Panc1 (cell line): ENCODE measurements at regions not wholly inside any gene's neighbourhood (a gene's known extent, or its start where the extent isn't known, plus 50 kb on each side); places are given as distances from the start of the nearest gene placed in this dataset.

Experiments
- ATAC-seq: fragments of 200-7000 bp; cut with Tn5 transposase; 2 replicates; pipeline ENCODE4 v1.9.1; 2020; ENCODE audit warnings: mild to moderate bottlenecking, moderate library complexity
- BruUV-seq: library from RNA; stranded (reverse); fragments of 400-500 nt; replicated peaks from 2 replicates; lab custom pipeline; 2021; lab: Mats Ljungman, UMichigan
- CTCF ChIA-PET: fragments of 300-600 bp; sonication (Branson Sonifier 250); formaldehyde crosslinking; loops from one replicate; lab custom pipeline; 2022; ENCODE audit warnings: antibody characterized with exemption; lab: Charles Lee
- POLR2A ChIA-PET: fragments of 300-600 bp; sonication (Branson Sonifier 250); formaldehyde crosslinking; loops from one replicate; lab custom pipeline; 2022; ENCODE audit warnings: antibody characterized with exemption; lab: Charles Lee
- DNase-seq: peaks from one replicate; pipeline ENCODE4 v3.0.0-alpha.2; 2010; ENCODE audit warnings: low read depth, low spot score
- H3K27ac ChIP-seq: 2 replicates; pipeline ENCODE4 v1.5.1; 2011; ENCODE audit warnings: mild to moderate bottlenecking, low read length, inconsistent platforms
- H3K27me3 ChIP-seq: fragments of 200-500 bp; sonication (Bioruptor generic); 2 replicates; pipeline ENCODE4 v1.6.0; 2014; ENCODE audit warnings: low read length, inconsistent platforms; ENCODE audit not compliant: control insufficient read depth, insufficient read depth
- H3K36me3 ChIP-seq: fragments of 200-500 bp; sonication (Bioruptor generic); 2 replicates; pipeline ENCODE4 v1.5.1; 2014; ENCODE audit warnings: inconsistent platforms, mild to moderate bottlenecking, low read length, moderate library complexity; ENCODE audit not compliant: control insufficient read depth, insufficient read depth
- H3K4me1 ChIP-seq: 2 replicates; pipeline ENCODE4 v1.5.1; 2011; ENCODE audit warnings: inconsistent platforms, mild to moderate bottlenecking, low read length, moderate library complexity; ENCODE audit not compliant: control insufficient read depth, insufficient read depth
- H3K4me3 ChIP-seq, 2 experiments: 2 replicates each; pipeline ENCODE4 v1.5.1; 2011 to 2012; ENCODE audit warnings: low read depth in 2 of 2, low read length in 2 of 2, mild to moderate bottlenecking in 2 of 2, inconsistent platforms in 1 of 2, moderate library complexity in 1 of 2
- H3K9me3 ChIP-seq: fragments of 200-500 bp; sonication (Bioruptor generic); 2 replicates; pipeline ENCODE4 v1.5.1; 2014; ENCODE audit warnings: low read depth, mild to moderate bottlenecking, inconsistent platforms, low read length, moderate library complexity; ENCODE audit not compliant: control insufficient read depth, insufficient read depth
- POLR2AphosphoS5 ChIP-seq: IDR thresholded peaks from 2 replicates; pipeline ENCODE4 v1.6.1; 2012; ENCODE audit warnings: mild to moderate bottlenecking, low read depth, low read length, moderate library complexity
- SIN3A ChIP-seq: IDR thresholded peaks from 2 replicates; pipeline ENCODE4 v1.6.1; 2012; ENCODE audit warnings: low read depth, mild to moderate bottlenecking, low read length, moderate library complexity, borderline replicate concordance; ENCODE audit not compliant: insufficient read depth
- TCF7L2 ChIP-seq: IDR thresholded peaks from 2 replicates; pipeline ENCODE4 v1.6.1; 2011; ENCODE audit warnings: mild to moderate bottlenecking, low read depth, low read length, inconsistent platforms
- in situ Hi-C: cut with HindIII; loops from 2 replicates; pipeline ENCODE4 v1.10.0; 2016; ENCODE audit warnings: low sequenced_read_pairs, low pct_unique_long_range_greater_than_20kb
- intact Hi-C: fragments of 100-400 bp; cut with micrococcal nuclease; formaldehyde crosslinking; loops from one replicate; pipeline ENCODE4 v1.10.0; 2022; ENCODE audit not compliant: unreplicated experiment
- TF ChIP-seq, protein P1 (sequence below): fragments of 450-650 bp; IDR thresholded peaks from 2 replicates; pipeline ENCODE4 v1.5.1; 2017; ENCODE audit warnings: mild to moderate bottlenecking
- TF ChIP-seq, protein P2 (sequence below), 2 experiments: IDR thresholded peaks; 2 replicates each; pipeline ENCODE4 v1.6.1; 2011 to 2012; ENCODE audit warnings: low read depth in 2 of 2, control low read depth in 1 of 2, low read length in 1 of 2, mild to moderate bottlenecking in 1 of 2, moderate library complexity in 1 of 2; ENCODE audit not compliant: insufficient read depth in 1 of 2

GRCh38 chr11:119788911-119789560 lies 60.0 kb upstream of the NECTIN1 start:
- no peaks in the 10 kb centered on the region for H3K9me3 ChIP-seq
- no TSS peak for BruUV-seq
- H3K36me3 ChIP-seq: no peaks in the 10 kb centered on the region
- peaks cover 10% of the 10 kb centered on the region for H3K4me1 ChIP-seq
- no peak for DNase-seq
- ATAC-seq: no peak
- no peak overlapping the region for H3K27ac ChIP-seq
- H3K27me3 ChIP-seq: no peaks in the 10 kb centered on the region
- TF ChIP-seq POLR2AphosphoS5 (no peak), TCF7L2 (no peak)
- TF ChIP-seq, protein P1, sequence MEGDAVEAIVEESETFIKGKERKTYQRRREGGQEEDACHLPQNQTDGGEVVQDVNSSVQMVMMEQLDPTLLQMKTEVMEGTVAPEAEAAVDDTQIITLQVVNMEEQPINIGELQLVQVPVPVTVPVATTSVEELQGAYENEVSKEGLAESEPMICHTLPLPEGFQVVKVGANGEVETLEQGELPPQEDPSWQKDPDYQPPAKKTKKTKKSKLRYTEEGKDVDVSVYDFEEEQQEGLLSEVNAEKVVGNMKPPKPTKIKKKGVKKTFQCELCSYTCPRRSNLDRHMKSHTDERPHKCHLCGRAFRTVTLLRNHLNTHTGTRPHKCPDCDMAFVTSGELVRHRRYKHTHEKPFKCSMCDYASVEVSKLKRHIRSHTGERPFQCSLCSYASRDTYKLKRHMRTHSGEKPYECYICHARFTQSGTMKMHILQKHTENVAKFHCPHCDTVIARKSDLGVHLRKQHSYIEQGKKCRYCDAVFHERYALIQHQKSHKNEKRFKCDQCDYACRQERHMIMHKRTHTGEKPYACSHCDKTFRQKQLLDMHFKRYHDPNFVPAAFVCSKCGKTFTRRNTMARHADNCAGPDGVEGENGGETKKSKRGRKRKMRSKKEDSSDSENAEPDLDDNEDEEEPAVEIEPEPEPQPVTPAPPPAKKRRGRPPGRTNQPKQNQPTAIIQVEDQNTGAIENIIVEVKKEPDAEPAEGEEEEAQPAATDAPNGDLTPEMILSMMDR: no peak
- TF ChIP-seq, protein P2, sequence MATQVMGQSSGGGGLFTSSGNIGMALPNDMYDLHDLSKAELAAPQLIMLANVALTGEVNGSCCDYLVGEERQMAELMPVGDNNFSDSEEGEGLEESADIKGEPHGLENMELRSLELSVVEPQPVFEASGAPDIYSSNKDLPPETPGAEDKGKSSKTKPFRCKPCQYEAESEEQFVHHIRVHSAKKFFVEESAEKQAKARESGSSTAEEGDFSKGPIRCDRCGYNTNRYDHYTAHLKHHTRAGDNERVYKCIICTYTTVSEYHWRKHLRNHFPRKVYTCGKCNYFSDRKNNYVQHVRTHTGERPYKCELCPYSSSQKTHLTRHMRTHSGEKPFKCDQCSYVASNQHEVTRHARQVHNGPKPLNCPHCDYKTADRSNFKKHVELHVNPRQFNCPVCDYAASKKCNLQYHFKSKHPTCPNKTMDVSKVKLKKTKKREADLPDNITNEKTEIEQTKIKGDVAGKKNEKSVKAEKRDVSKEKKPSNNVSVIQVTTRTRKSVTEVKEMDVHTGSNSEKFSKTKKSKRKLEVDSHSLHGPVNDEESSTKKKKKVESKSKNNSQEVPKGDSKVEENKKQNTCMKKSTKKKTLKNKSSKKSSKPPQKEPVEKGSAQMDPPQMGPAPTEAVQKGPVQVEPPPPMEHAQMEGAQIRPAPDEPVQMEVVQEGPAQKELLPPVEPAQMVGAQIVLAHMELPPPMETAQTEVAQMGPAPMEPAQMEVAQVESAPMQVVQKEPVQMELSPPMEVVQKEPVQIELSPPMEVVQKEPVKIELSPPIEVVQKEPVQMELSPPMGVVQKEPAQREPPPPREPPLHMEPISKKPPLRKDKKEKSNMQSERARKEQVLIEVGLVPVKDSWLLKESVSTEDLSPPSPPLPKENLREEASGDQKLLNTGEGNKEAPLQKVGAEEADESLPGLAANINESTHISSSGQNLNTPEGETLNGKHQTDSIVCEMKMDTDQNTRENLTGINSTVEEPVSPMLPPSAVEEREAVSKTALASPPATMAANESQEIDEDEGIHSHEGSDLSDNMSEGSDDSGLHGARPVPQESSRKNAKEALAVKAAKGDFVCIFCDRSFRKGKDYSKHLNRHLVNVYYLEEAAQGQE (IDR thresholded peaks at IDR 0.05; ENCODE audit: insufficient read depth in 1 of 2, low read depth in 2 of 2, low read length in 1 of 2): no peak
- CTCF ChIA-PET: no interaction called here
- in situ Hi-C loops (no loop called here), intact Hi-C loops (no loop called here)
- H3K4me3 ChIP-seq: no peak overlapping the region
- POLR2A ChIA-PET: no interaction called here

DNA sequence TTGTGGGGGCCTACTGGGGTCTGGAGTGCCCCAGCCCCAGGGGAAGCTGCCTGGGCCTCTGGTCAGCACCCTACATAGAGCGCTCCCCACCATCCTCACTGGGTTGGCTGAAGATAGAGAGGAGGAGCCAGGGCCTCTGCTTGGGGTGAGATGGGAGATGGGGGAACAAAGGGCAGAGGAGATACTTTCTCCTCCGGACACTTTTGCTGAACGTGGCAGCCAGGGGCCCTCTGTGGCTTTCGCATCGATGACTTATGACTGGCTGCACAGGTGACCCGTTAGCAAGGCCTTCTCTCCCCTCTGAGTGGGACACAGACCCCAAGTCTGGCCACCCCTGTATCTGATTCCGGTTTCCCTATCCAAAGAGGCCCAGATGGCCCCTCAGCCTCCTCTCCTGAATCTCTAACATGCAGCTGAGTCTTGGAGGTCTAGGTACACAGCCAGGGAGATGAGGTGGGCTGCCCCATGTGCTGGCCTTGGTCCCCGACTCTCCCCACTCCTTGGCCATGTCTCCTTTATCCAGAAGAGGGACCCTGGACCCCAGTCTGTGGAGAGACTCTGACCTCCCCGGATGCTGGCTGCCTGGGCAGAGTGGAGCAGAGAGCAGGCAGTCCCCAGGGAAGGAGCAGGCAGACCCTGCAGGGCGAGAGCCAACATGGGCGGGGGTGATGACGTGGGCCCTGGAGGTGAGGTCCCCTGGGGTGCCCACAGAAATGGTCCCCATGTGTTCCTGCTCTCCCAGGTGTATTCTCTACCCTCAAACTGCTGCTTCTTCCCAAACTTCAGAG lies 59.3 kb upstream of the NECTIN1 start:
- no peak for ATAC-seq
- Histone ChIP-seq H3K4me3 (no peak overlapping the region), H3K27me3 (no peaks in the 10 kb centered on the region), H3K27ac (no peak overlapping the region), H3K9me3 (no peaks in the 10 kb centered on the region), H3K36me3 (no peaks in the 10 kb centered on the region), H3K4me1 (peaks cover 10% of the 10 kb centered on the region)
- POLR2A ChIA-PET: no interaction called here
- TF ChIP-seq, protein P1: no peak
- TF ChIP-seq, protein P2 (IDR thresholded peaks at IDR 0.05; ENCODE audit: insufficient read depth in 1 of 2, low read depth in 2 of 2, low read length in 1 of 2): no peak
- TF ChIP-seq TCF7L2 (no peak), SIN3A (no peak), POLR2AphosphoS5 (no peak)
- in situ Hi-C loops: no loop called here
- no peak for DNase-seq
- CTCF ChIA-PET: no interaction called here
- intact Hi-C loops: no loop called here
- no TSS peak for BruUV-seq
